Peyer's patch (tissue), 4 donors: ENCODE measurements at regions not wholly inside any gene's neighbourhood (a gene's known extent, or its start where the extent isn't known, plus 50 kb on each side); places are given as distances from the start of the nearest gene placed in this dataset.

ENCODE experiments used
- POLR2A ChIP-seq, 2 donors: fragments of 450-650 bp; IDR thresholded peaks; one replicate each; pipeline ENCODE4 v1.5.1; 2017; ENCODE audit warnings: antibody characterized with exemption in 2 of 2, mild to moderate bottlenecking in 2 of 2, moderate library complexity in 2 of 2
- TF ChIP-seq, protein P1 (sequence below), 6 experiments: fragments of 450-650 bp in 4 of 6; fragments of 200-600 bp in 2 of 6; sonication (generic) in 1 of 6; IDR thresholded peaks; one replicate each; pipeline ENCODE4 v1.5.1; 2017 to 2019; ENCODE audit warnings: antibody characterized with exemption in 6 of 6, mild to moderate bottlenecking in 3 of 6, moderate library complexity in 1 of 6

- TF ChIP-seq, protein P1, sequence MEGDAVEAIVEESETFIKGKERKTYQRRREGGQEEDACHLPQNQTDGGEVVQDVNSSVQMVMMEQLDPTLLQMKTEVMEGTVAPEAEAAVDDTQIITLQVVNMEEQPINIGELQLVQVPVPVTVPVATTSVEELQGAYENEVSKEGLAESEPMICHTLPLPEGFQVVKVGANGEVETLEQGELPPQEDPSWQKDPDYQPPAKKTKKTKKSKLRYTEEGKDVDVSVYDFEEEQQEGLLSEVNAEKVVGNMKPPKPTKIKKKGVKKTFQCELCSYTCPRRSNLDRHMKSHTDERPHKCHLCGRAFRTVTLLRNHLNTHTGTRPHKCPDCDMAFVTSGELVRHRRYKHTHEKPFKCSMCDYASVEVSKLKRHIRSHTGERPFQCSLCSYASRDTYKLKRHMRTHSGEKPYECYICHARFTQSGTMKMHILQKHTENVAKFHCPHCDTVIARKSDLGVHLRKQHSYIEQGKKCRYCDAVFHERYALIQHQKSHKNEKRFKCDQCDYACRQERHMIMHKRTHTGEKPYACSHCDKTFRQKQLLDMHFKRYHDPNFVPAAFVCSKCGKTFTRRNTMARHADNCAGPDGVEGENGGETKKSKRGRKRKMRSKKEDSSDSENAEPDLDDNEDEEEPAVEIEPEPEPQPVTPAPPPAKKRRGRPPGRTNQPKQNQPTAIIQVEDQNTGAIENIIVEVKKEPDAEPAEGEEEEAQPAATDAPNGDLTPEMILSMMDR (IDR thresholded peaks at IDR 0.05), result no peak
- no peak for TF ChIP-seq POLR2A (IDR thresholded peaks at IDR 0.05)
These were observed 62.6 kb downstream of the RPS12 start for GRCh38 chr6:132877003-132877402.
